ENCODE measurements at regions not wholly inside any gene's neighbourhood (a gene's known extent, or its start where the extent isn't known, plus 50 kb on each side); places are given as distances from the start of the nearest gene placed in this dataset.

GRCh38 chr9:74362423-74362822 is 134.7 kb upstream of the RORB start:
- TF ChIP-seq, protein P1, sequence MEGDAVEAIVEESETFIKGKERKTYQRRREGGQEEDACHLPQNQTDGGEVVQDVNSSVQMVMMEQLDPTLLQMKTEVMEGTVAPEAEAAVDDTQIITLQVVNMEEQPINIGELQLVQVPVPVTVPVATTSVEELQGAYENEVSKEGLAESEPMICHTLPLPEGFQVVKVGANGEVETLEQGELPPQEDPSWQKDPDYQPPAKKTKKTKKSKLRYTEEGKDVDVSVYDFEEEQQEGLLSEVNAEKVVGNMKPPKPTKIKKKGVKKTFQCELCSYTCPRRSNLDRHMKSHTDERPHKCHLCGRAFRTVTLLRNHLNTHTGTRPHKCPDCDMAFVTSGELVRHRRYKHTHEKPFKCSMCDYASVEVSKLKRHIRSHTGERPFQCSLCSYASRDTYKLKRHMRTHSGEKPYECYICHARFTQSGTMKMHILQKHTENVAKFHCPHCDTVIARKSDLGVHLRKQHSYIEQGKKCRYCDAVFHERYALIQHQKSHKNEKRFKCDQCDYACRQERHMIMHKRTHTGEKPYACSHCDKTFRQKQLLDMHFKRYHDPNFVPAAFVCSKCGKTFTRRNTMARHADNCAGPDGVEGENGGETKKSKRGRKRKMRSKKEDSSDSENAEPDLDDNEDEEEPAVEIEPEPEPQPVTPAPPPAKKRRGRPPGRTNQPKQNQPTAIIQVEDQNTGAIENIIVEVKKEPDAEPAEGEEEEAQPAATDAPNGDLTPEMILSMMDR (IDR thresholded peaks at IDR 0.05; ENCODE audit: extremely low read depth, insufficient read depth, missing control alignments): no peak
- DNase-seq (ENCODE audit: low spot score): no peak
- in situ Hi-C loops (cut with MboI; ENCODE audit: low pct_unique_long_range_greater_than_20kb, low sequenced_read_pairs, unreplicated experiment): no loop called here

DNA sequence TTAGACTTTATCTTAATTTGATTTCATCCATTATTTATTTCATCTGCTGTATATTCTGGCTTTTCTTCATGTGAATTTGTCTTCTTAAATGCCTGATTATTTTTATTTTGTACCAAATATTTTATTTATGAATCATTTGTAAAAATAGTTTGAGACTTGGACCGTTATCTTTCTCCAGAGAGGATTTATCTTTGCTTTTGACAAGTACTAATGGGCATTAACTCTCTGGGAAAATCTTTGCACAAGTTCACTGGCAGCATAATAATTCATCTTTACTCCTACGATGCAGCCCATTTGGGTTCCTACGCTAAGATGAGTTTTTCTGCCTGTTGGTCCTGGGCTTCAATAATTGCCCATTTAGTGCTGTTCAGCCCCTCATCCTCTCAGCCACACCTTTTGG is 131.0 kb upstream of the RORB start:
- in situ Hi-C loops (cut with MboI; ENCODE audit: low pct_unique_long_range_greater_than_20kb, low sequenced_read_pairs, unreplicated experiment): no loop called here
- TF ChIP-seq, protein P1 (IDR thresholded peaks at IDR 0.05; ENCODE audit: extremely low read depth, insufficient read depth, missing control alignments): no peak
- DNase-seq (ENCODE audit: low spot score): no peak

DNA sequence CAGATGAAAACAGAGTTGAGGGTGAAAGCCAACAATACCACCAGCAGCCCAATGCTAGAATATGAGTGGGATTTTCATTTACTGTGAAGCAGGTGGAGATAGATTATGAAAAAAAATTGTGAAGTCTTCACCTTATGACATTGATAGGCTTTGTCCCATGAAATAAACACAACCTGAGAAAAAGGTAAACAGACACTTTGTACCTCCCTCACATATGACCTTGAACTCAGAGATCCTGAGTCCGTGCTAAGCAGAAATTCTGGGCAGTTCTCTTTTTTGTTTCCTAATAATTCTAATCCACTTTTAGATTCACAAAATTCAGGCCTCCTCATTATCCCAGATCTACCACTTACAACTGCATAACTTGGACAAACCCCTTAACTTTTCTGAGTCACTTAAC is 127.3 kb upstream of the RORB start:
- no peak for DNase-seq (ENCODE audit: low spot score)
- TF ChIP-seq, protein P1 (IDR thresholded peaks at IDR 0.05; ENCODE audit: extremely low read depth, insufficient read depth, missing control alignments): no peak
- in situ Hi-C loops (cut with MboI; ENCODE audit: low pct_unique_long_range_greater_than_20kb, low sequenced_read_pairs, unreplicated experiment): no loop called here

DNA sequence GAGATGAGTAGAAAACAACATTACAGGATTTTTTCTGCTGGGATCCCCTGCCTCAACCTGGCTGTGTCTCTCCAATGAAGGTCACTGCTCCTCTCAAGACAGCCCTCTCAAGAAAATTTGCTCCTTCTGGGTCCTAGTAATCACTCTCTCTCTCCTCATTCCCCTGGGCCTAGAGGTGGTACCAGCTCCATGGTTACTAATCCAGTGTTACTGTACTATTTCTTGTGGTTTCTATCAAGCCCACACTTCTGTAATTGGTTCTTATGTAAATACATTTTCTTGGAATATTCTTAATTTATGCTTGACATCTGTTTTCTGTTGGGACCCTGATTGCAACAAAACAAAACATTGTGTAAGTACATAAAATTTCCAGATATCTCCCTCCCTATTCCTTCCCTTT is 123.8 kb upstream of the RORB start:
- no peak for DNase-seq (ENCODE audit: low spot score)
- in situ Hi-C loops (cut with MboI; ENCODE audit: low pct_unique_long_range_greater_than_20kb, low sequenced_read_pairs, unreplicated experiment): no loop called here
- TF ChIP-seq, protein P1 (IDR thresholded peaks at IDR 0.05; ENCODE audit: extremely low read depth, insufficient read depth, missing control alignments): no peak

GRCh38 chr9:74379718-74380117 is 117.4 kb upstream of the RORB start:
- TF ChIP-seq, protein P1 (IDR thresholded peaks at IDR 0.05; ENCODE audit: extremely low read depth, insufficient read depth, missing control alignments): peak; percentile 38
- in situ Hi-C loops (cut with MboI; ENCODE audit: low pct_unique_long_range_greater_than_20kb, low sequenced_read_pairs, unreplicated experiment): no loop called here
- DNase-seq (ENCODE audit: low spot score): no peak

- in situ Hi-C loops (cut with MboI; ENCODE audit: low pct_unique_long_range_greater_than_20kb, low sequenced_read_pairs, unreplicated experiment): no loop called here
- DNase-seq (ENCODE audit: low spot score): no peak
These were observed 105.3 kb upstream of the RORB start for GRCh38 chr9:74391816-74392215.

More at GRCh38 chr9:74391816-74392215, 105.3 kb upstream of the RORB start:
- TF ChIP-seq, protein P1 (IDR thresholded peaks at IDR 0.05; ENCODE audit: extremely low read depth, insufficient read depth, missing control alignments): no peak
